Left forelimb (tissue), 1 donor: ENCODE measurements at regions not wholly inside any gene's neighbourhood (a gene's known extent, or its start where the extent isn't known, plus 50 kb on each side); places are given as distances from the start of the nearest gene placed in this dataset.
"Not testable (repeated sequence)": the region's sequence is repeated elsewhere in the genome, so short reads cannot be mapped to it uniquely, and the experiment has no call there.

Experiments used
- DNase-seq: peaks from one replicate; pipeline ENCODE4 v3.0.0-alpha.2; 2018; ENCODE audit warnings: low spot score

DNA sequence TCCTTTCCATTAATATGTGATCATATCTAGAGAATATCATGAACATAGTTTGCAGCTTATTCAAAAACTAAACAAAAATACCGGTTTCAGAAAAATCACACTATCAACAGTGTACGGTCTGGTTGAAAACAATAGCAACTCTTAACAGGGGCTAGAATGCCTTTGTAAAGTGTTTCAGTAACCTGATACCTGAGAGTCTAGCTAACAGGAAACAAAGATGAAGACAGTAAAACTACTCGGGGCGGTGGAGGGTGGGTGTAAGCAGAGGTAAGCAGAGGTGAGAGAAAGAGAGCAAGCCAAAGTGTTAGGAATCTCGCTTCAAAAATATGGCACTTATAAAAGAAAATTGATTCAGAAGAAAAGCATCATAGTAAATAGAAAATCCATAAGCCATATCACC lies 109.0 kb upstream of the RGPD4 start:
- no peak for DNase-seq

DNA sequence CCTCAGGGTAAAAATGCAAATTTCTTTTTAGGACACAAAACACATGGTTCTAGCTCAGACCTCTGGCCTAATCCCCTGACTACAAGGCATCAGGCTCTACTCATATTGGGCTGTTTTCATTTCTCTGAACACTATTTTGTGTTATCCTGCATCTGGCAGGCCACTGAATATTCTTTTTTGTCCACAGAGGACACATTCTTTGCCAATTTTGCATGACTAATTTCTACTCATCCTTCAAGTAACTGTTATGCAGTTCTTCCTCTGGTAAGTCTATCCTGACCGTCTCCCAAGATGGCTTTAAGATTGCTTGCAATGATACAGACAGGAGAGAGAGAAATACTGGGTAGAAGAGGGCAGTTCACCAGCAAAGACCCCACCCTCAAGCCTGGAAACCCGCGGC lies 107.6 kb upstream of the RGPD4 start:
- no peak for DNase-seq

DNA sequence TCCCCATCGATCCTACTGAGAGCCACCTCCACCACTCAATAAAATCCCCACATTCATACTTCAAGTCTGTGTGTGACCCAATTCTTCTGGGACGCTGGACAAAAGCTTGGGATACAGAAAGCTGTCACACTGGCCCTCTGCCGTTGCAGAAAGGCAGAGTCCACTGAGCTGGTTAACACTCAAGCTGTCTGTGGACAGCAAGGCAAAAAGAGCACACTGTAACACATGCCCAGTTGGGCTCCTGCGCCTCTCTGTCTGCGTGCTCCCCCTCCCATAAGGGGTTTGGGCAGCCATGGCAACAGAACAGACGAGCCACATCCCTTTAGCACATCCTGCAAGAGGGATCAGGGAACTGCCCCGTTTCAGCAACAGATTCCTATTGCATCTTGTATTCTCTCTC lies 106.9 kb upstream of the RGPD4 start:
- DNase-seq = no peak

DNA sequence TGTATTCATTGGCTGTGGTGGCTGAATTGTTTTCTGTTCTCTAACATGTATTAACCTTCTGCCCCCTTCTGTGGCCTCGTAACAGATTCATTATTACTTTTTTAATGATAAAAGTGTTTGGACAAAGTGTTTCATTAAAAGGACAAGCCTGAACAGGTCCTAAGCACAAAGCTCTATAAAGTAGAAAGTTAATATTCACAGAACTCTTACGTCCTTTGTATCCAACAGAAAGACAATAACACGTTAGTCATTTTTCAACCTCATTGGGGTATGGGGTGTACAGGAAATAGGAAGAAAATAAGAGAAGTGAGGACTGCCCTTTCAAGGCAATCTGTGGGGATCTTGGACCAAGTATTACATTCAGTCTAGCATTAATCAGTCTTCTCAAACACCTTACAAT lies 105.5 kb upstream of the RGPD4 start:
- no peak for DNase-seq

DNA sequence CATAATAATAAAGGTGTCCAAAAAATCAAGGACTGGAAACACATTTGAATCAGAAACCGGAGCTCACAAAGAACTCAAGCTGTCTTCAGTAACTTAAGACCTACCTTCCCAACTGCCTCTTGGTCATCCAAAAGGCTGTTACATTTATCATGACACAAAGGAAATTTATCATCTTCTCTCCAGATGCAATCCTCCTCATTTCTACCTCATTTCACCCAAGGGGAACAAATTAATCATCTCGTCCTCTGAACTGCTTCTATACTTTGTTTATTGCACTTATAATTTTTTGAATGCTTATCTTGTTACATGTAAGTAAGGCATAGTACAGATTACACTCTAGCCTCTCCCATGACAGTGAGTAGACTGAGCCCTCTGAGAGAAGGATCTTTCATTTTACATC lies 105.1 kb upstream of the RGPD4 start:
- DNase-seq = no peak

DNA sequence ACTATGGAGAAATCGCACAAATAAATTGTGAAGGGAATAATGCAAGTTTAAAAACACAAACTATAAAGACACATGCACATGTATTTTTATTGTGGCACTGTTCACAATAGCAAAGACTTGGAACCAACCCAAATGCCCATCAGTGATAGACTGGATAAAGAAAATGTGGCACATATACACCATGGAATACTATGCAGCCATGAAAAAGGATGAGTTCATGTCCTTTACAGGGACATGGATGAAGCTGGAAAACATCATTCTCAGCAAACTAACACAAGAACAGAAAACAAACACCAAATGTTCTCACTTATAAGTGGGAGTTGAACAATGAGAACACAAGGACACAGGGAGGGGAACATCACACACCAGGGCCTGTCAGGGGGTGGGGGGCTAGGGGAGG lies 100.9 kb upstream of the RGPD4 start:
- DNase-seq = not testable (repeated sequence)

DNA sequence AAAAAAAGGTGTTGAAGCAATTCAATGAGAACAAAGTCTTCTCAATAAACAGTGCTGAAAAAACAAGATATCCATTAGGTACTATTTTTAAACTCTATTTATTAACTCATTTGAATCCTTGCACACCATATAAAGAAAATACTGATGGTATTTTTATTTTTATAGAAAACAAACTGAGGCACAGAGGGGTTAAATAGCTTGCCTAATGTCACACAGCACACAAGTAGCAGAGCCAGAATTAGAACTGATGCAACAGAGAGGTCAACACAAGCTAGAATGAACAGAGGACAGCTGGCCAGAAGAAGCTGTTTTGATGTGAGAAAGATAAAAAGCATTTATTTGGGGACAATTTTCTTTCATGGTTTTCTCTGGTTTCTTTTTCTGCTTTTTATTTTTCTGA lies 99.4 kb upstream of the RGPD4 start:
- DNase-seq = no peak

DNA sequence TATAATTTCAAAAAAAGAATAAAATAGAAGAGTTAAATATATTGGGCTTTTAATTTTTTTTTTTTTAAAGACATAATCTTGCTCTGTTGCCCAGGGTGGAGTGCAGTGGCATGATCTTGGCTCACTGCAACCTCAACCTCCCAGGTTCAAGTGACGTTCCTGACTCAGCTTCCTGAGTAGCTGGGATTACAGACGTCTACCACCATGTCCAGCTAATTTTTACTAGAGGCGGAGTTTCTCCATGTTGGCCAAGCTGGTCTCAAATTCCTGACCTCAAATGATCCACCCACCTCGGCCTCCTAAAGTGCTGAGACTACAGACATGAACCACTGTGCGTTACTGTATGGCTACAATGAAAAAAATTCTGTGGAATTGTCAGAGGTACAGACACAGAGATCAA lies 98.1 kb upstream of the RGPD4 start:
- DNase-seq = no peak

DNA sequence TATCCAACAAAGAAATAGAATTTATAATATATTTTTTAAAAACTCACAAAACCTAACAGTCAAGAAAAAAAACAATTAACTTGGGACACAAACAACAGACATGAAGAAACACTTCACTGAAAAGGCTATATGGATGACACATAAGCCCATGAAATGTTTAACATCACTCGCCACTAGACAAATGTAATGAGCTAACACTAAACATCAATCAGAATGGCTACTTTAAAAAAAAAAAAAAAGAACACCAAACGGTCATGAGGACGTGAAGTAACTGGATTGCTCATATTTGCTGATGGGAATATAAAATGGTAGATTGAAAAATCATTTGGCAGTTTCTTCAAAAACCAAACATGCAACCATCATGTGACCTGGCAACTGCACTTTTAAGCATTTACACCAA lies 97.3 kb upstream of the RGPD4 start:
- no peak for DNase-seq

DNA sequence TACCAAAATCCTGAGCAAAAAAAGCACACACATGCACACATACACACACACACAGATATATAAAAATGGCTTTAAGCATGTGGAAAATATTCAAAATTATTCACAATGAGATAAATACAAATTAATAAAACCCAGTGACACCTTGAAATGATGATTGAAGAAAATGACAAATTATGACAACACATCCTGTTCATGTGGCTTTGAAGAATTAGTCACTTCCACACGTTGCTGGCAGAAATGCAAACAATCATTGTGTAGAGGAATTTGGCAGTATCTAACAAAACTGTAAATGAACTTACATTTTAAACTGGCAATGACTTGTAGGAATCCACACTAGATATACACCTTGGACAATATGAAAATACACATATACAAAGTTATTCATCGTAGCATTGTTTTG lies 95.8 kb upstream of the RGPD4 start:
- DNase-seq = no peak

DNA sequence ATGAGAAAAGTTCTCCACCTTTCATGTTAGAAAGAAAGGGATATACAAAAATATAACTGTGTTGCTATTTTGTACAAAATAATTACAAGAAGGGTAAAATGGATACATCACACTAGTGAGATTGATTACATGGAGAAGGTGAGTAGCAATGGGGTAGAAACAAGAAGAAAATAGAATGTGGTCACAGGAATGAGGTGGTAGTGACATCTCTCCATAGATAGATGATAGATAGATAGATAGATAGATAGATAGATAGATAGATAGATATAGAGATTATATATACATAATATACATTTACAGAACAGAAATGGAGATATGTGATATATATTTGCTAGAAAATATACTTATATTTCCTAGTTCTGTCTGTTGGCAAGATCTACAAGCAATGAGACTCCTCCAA lies 95.3 kb upstream of the RGPD4 start:
- no peak for DNase-seq

DNA sequence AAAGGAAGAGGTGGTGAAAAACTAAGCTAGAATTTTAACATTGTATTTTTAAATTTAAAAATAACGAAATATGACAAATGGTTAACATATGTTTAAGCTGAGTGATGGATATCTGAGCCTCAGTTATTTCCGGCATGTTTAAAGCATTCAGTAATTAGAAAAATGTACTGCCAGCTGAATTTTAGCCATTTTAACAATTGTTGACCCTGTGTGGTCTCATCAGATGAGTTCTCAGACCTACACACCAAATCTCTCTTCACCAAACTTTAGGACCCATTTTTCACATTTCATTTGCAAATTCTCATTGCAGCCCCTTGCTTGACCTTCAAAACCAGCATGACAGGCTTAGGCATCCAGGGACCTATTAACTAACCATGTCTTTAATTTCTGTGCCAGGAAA lies 91.5 kb upstream of the RGPD4 start:
- no peak for DNase-seq

DNA sequence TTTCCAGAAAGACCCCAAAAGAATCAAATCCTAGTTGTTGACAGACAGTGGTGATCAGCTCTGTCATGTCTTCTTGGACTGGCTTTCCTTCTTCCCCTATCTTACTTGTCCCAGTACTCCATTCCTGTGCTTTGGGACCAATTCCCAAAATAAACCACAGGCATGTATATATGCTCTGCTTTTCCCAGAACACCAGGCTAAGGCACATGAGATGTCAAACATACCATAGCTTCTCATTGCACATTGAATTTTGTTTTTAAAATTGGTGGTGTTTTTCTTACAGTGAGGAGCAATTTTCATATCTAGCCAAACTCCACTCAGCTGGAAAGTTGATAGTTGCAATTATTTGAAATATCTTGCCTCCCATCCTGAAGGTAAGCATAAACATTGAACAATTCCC lies 88.9 kb upstream of the RGPD4 start:
- DNase-seq = no peak

DNA sequence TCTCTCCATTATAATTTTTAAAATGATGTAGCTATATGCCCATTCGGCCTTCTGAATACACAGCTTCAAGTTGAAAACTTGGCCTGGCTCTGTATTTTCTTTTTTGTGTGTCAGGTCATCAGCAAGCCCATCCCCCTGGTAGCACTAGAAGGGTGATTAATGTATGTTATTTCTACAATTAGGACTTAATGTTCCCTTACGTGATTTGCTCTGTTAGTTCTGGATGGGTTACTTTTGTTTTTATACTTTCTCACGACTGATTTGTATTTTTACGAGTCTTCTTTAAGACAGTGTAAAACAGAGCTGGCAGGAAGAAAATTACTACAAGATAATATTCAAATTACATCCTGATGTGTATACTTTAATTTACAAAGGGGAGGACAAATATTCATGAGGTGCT lies 88.4 kb upstream of the RGPD4 start:
- no peak for DNase-seq

DNA sequence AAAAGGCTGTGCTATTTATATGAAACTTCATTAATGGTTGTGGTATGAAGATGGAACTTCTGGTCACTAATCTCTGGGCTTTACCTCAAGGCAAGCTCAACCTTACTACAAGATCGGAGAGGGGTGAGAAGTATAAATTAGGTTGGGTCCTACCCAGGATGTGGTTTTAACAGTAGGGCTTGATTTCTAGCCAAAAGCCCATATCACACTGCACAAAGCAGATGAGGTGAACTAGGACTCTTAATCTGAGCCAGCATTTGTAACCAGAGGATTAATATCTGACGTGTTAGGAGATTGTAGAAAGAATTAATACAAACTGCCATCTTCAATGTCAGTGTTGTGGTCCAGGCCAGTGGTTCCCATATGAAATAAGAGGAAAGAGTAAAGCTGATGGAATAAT lies 86.4 kb upstream of the RGPD4 start:
- DNase-seq = no peak

DNA sequence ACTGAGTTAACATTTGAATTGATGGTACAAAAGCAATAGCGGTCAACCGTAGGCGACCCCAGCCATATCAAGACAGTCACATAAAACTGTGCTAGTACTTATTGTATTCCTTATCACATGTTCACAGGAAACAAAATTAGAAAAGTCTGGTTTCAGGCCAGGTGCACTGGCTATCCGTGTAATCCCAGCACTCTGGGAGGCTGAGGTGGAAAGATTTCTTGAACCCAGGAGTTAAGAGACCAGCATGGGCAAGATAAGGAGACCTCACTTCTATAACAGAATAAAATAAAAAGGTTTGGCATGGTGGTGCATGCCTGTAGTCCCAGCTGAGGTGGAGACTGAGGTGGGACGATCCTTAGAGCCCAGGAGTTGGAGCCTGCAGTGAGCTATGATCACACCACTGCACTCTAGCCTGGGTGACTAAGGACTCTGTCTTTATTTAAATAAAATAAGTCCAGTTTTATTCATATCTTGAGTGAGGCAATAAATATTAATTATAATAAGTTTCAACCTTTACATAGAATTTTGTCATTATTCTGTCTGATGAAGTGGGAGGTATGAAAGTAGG lies 84.1 kb upstream of the RGPD4 start:
- no peak for DNase-seq

DNA sequence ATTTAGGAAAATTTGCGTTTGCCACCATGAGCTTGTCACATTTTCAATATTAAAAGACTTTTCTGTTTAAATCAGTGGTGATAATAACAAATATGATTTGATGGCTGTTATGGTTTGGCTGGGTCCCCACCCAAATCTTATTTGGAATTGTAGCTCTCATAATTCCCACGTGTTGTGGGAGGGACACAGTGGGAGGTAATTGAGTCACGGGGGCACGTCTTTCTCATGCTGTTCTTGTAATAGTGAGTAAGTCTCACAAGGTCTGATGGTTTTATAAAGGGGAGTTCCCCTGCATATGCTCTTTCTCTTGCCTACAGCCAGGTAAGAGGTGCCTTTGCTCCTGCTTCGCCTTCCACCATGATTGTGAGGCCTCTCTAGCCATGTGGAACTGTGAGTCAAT lies 83.4 kb upstream of the RGPD4 start:
- no peak for DNase-seq

DNA sequence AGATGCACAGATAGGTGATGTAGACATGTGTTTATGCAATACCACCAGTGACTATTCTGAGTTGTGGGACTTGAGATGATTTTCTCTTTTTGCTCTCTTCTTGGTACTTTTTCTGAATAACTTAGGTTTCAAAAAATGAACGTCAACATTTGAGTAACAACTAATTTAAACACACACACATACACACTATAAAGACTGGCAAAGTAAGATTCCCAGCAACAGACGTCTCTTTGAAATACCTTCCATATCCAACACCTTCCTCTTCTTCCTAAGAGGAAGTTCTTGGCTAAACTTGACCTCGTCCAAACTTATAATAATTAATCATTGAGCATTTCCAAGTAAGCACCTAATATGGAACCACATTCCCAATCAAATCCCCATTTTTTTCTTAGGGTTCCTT lies 81.6 kb upstream of the RGPD4 start:
- no peak for DNase-seq

DNA sequence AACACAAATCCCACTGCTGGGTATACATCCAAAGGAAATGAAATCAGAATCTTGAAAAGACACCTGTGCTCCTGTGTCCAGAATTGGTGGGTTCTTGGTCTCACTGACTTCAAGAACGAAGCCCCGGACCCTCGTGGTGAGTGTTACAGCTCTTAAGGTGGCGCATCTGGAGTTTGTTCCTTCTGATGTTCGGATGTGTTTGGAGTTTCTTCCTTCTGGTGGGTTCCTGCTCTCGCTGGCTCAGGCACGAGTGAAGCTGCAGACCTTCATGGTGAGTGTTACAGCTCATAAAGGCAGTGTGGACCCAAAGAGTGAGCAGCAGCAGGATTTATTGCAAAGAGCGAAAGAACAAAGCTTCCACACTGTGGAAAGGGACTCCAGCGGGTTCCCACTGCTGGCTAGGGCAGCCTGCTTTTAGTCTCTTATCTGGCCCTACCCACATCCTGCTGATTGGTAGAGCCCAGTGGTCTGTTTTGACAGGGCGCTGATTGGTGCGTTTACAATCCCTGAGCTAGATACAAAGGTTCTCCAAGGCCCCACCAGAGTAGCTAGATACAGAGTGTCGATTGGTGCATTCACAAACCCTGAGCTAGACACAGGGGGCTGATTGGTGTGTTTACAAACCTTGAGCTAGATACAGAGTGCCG lies 80.0 kb upstream of the RGPD4 start:
- not testable (repeated sequence) for DNase-seq

DNA sequence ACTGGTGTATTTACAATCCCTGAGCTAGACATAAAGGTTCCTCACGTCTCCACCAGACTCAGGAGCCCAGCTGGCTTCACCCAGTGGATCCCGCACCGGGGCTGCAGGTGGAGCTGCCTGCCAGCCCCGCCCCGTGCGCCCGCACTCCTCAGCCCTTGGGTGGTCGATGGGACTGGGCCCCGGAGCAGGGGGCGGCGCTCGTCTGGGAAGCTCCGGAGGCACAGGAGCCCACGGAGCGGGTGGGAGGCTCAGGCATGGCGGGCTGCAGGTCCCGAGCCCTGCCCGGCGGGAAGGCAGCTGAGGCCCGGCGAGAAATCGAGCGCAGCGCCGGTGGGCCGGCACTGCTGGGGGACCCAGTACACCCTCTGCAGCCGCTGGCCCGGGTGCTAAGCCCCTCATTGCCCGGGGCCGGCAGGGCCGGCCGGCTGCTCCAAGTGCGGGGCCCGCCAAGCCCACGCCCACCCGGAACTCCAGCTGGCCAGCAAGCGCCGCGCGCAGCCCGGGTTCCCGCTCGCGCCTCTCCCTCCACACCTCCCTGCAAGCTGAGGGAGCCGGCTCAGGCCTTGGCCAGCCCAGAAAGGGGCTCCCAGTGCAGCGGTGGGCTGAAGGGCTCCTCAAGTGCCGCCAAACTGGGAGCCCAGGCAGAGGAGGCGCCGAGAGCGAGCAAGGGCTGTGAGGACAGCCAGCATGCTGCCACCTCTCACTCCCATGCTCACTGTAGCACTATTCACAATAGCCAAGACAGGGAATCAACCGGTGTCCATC lies 79.3 kb upstream of the RGPD4 start:
- DNase-seq = not testable (repeated sequence)

DNA sequence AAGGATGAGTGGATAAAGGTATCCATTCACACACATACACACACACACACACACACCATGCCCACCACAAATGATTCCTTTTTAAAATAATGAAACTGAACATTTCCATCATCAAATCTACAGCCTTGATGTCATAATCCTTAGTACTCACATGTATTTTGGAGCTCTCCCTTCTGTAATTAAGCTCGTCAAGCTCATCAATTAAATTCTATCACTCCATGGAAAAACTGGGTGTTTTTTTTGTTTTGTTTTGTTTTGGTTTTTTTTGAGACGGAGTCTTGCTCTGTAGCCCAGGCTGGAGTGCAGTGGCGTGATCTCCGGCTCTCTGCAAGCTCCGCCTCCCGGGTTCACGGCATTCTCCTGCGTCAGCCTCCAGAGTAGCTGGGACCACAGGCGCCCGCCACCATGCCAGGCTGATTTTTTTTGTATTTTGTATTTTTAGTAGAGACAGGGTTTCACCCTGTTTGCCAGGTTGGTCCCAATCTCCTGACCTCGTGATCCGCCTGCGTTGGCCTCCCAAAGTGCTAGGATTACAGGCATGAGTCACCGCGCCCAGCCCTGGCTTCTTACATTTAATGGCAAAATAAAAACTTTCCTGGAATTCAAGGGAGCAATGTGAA lies 78.6 kb upstream of the RGPD4 start:
- no peak for DNase-seq

DNA sequence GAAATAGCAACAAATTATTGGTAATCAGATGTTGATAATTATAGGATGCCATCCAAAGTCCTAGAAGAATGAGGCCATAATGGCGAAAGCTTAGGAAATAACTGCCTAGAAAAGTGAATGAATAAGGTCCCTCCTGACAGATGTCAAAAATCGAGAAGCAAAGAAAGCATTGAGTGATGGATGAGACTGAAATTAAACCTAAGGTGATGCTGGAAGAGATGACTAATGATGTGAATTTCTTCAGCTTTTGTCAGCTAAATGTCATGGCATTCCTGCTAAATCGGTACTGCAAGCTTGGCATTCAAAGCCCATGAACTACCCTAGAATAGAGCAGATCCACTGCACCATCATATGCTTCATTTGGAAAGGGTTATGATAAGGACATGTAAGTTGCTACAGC lies 74.8 kb upstream of the RGPD4 start:
- no peak for DNase-seq

DNA sequence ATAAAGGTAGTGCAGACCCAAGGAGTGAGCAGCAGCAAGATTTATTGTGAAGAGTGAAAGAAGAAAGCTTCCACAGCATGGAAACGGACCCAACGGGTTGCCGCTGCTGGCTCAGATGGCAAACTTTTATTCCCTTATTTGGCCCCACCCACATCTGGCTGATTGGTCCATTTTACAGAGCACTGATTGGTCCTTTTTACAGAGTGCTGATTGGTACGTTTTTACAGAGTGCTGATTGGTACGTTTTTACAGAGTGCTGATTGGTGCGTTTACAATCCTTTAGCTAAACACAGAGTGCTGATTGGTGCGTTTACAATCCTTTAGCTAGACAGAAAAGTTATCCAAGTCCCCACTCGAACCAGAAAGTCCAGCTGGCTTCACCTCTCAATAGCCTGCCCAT lies 72.9 kb upstream of the RGPD4 start:
- DNase-seq = not testable (repeated sequence)
